HG02981 (cell line): ENCODE measurements at regions not wholly inside any gene's neighbourhood (a gene's known extent, or its start where the extent isn't known, plus 50 kb on each side); places are given as distances from the start of the nearest gene placed in this dataset.

ENCODE experiments used
- ATAC-seq: cut with Tn5 transposase; IDR thresholded peaks from one replicate; pipeline ENCODE4 v1.9.1; 2021; ENCODE audit warnings: mild to moderate bottlenecking, moderate library complexity; ENCODE audit not compliant: unreplicated experiment

- ATAC-seq, result no peak
Observed at GRCh38 chr2:67689651-67690050, 292.5 kb downstream of the ETAA1 start.

GRCh38 chr2:67694445-67694844 is 297.3 kb downstream of the ETAA1 start:
- no peak for ATAC-seq

- no peak for ATAC-seq
Observed at GRCh38 chr2:67701011-67701410, 303.9 kb downstream of the ETAA1 start.

DNA sequence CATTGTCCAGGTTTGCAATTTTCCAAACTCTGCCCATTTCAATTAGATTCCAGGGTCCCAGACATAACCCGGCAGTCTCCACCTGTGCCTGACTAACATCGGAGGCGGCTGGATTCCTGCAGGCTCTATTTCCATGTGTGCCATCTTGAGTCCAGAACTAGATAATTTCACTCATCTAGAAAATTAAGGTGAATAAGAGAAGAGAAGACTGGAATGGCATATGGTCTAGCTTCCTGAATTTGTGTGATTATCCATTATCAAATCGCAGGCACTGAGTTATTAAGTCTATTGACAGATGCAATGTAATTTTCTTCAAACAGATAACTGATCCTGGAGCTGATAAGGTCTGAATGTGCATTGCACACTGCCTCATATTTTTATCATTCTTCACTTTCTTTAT is 305.2 kb downstream of the ETAA1 start:
- ATAC-seq, result no peak

DNA sequence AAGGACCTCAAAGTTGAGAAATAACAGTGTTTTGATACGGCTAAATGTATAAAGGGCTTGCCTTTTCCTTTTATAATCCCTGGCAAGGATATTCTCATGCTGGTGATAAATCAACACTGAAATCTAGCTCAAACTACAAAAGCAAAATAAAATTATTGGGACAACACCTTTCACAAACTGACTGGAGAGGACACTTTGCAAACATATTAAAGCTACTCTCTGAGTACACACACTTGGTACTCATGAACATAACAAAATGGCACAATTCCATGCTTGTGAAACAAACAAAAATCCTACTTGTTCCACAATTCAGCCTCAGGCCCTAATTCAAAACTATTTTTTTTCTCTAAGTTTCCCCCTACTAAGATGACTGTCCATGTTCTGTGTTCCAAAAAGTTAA is 305.8 kb downstream of the ETAA1 start:
- no peak for ATAC-seq

- ATAC-seq, result no peak
Observed at GRCh38 chr2:67706082-67706481, 308.9 kb downstream of the ETAA1 start.

DNA sequence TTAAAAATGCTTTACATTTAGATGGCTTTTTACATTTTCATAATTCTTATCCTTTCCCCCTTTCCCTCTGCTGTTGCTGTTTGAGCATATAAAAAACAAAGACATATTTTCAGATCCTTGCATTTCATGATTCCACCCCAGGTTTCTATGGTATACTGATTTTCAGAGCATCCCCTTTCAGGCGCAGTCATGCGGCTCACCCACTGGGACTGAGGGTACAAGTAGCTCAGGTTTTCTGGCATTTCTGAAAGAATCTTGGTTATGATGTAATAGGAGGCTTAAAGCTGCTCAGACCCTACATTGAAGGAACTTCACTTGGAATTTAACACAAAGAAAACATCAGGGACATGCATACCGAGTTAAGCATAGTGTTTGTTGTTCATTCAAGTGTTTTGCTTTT is 310.8 kb downstream of the ETAA1 start:
- no peak for ATAC-seq

GRCh38 chr2:67709835-67710234 is 312.7 kb downstream of the ETAA1 start:
- no peak for ATAC-seq

GRCh38 chr2:67712484-67712883 is 315.4 kb downstream of the ETAA1 start:
- no peak for ATAC-seq

DNA sequence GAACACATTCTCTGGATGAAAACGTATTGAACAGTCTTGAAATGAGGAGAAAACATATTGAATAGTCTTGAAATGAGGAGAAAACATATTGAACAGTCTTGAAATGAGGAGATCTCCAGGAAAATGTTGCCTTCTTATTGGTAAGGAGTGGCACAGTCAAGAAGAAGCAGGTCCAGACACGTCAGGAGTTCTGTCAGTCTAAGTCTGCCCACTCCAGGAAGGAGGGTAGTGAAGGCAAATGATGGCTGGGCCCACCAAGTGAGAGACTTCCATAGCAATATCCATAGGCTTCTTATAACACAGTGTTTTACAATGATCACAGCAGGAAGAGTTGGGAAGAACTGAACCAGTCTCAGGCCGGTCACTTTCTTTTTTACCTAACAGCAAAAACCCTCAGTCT is 316.2 kb downstream of the ETAA1 start:
- no peak for ATAC-seq

DNA sequence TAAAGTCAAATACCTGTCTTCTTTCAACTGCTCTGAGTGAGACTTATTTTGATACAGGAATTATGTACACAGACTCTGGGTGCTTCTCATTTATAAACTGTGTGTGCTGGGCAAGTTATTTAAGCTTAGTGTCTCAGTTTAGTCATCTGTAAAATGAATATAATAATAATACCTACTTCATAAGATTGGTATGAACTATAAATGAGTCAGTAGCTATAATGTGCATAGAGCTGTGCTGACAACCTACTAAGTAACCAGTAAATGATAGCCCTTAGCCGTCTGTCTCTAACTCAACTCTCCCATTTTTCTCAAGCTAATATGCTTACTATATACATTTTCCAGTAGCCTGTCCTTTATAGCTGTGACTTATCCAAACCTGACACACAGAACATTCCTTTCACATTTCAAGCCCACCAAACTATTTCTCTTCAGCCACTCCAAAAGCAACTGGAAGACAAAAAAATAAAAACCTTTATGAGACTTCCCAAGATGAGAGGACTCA is 319.8 kb downstream of the ETAA1 start:
- no peak for ATAC-seq

DNA sequence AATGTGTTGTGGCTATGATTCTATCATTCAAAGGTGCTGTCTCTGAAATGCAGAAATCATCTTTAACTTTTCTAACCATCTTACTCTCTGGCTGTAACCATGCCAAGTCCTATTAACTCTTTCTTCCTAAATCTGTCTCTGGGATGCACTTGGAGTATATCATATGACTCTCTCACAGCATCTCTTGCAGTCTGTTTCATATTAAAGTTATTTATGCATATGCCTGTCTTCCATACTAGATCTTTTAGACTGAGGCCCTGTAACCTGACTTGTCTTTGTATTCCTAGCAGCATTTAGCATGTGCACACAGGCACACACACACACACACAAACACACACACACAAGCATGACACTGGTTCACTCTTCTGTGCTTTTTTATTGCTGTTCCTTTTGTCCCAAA is 320.6 kb downstream of the ETAA1 start:
- ATAC-seq, result no peak

- no peak for ATAC-seq
Observed at GRCh38 chr2:67719351-67719750, 322.2 kb downstream of the ETAA1 start.

GRCh38 chr2:67721516-67721915 is 324.4 kb downstream of the ETAA1 start:
- no peak for ATAC-seq

- ATAC-seq, result no peak
Observed at GRCh38 chr2:67724261-67724660, 327.1 kb downstream of the ETAA1 start.

DNA sequence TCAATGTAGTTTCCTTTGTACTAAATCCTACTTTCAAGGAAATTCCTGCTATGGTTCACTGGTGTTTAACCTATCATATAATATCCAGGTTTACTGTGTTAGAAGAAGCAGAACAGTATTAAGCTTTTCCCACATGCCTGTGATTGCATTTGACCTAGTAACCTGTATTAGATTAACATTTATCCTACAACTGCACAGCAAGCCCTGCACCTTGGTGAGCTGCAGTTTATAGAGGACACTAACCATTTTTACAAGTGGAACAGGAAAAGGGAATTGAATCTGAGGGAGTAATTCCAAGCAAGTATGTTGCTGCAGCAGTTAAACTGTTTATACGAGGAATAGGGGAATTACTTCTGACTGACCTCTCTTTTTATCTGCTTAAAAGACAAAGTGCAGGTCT is 328.6 kb downstream of the ETAA1 start:
- ATAC-seq, result no peak

DNA sequence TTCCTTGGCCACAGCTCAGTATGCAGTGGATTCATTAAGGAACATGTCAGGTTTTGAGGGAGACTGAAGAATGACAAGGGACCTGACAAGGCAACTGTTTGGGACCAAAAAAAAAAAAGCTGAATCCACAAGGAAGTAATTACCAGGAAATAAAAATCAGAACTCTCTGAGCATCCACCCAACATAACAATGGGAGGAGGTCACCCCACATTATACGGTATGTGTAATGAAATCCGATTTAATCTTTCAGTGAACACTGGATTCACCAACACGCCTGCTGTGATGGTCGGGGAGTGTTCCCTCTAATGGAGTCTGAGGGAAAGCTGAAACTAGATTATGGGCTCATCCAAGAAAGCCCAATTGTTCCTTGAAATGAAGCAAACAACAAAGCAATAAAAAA is 329.3 kb downstream of the ETAA1 start:
- ATAC-seq, result no peak

DNA sequence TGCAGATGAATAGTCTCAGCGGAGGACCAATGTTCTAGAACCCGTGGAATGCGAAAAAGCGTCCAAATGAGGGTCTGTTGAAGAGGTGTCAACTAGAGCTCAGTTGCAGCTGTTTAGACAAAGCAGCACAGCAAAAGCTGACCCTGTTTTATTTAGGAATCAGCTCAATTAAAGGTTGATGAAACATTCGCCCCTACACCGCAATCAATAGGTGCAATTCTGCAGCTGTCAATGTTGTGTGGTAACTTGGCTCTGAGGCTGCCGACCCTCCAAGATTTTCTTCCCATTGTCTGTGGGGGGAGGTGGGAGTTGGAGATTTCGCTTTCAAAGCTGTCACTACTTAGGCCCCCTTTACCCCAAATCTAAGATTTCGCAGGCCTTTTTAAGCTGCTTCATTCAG is 330.0 kb downstream of the ETAA1 start:
- no peak for ATAC-seq

- ATAC-seq, result no peak
Observed at GRCh38 chr2:67727623-67728022, 330.5 kb downstream of the ETAA1 start.

GRCh38 chr2:67729474-67729873 is 332.3 kb downstream of the ETAA1 start:
- ATAC-seq, result no peak

- ATAC-seq, result no peak
Observed at GRCh38 chr2:67733517-67733916, 329.3 kb downstream of the C1D start.

GRCh38 chr2:67752199-67752598 is 310.6 kb downstream of the C1D start:
- ATAC-seq, result no peak

- ATAC-seq, result no peak
Observed at GRCh38 chr2:67752969-67753368, 309.8 kb downstream of the C1D start.
